Central memory CD8-positive, alpha-beta T cell (primary cell): ENCODE measurements at regions not wholly inside any gene's neighbourhood (a gene's known extent, or its start where the extent isn't known, plus 50 kb on each side); places are given as distances from the start of the nearest gene placed in this dataset.
"Not testable (repeated sequence)": the region's sequence is repeated elsewhere in the genome, so short reads cannot be mapped to it uniquely, and the experiment has no call there.

ENCODE experiments used
- ATAC-seq: fragments of 150-1000 bp; cut with Tn5 transposase; replicated peaks from 2 replicates; pipeline ENCODE4 v1.10.0; 2022; ENCODE audit warnings: mild to moderate bottlenecking, moderate FRiP score, moderate number of reproducible peaks; ENCODE audit not compliant: poor library complexity, severe bottlenecking; ENCODE audit errors: extremely low read depth
- DNase-seq, 2 donors: peaks; one replicate each; pipeline ENCODE4 v3.0.0; 2021; ENCODE audit warnings: low spot score in 2 of 2
- H3K27ac Mint-ChIP-seq: one replicate; pipeline ENCODE4 v1.8.0; 2022; ENCODE audit warnings: low read depth, mild to moderate bottlenecking, moderate library complexity, mixed read lengths
- H3K27me3 Mint-ChIP-seq: one replicate; pipeline ENCODE4 v1.8.0; 2022; ENCODE audit warnings: mixed read lengths
- H3K36me3 Mint-ChIP-seq: one replicate; pipeline ENCODE4 v1.8.0; 2022; ENCODE audit warnings: mild to moderate bottlenecking, moderate library complexity, mixed read lengths; ENCODE audit not compliant: insufficient read depth
- H3K4me1 Mint-ChIP-seq: one replicate; pipeline ENCODE4 v1.8.0; 2022; ENCODE audit warnings: mixed read lengths
- H3K4me3 Mint-ChIP-seq: one replicate; pipeline ENCODE4 v1.8.0; 2022; ENCODE audit warnings: mild to moderate bottlenecking, moderate library complexity, mixed read lengths
- H3K9me3 Mint-ChIP-seq: one replicate; pipeline ENCODE4 v1.8.0; 2022; ENCODE audit warnings: mixed read lengths

GRCh38 chr14:38384741-38385140 is 128.8 kb upstream of the CLEC14A start:
- DNase-seq (no peak), ATAC-seq (no peak)
- peaks cover 1% of the 10 kb centered on the region for H3K36me3 Mint-ChIP-seq
- H3K9me3 Mint-ChIP-seq = peaks cover 13% of the 10 kb centered on the region
- H3K27ac Mint-ChIP-seq = no peak overlapping the region
- H3K4me3 Mint-ChIP-seq = no peak overlapping the region
- H3K4me1 Mint-ChIP-seq = no peaks in the 10 kb centered on the region
- H3K27me3 Mint-ChIP-seq = no peaks in the 10 kb centered on the region

- Mint-ChIP-seq H3K27ac (no peak overlapping the region), H3K4me3 (no peak overlapping the region), H3K36me3 (no peaks in the 10 kb centered on the region), H3K9me3 (no peaks in the 10 kb centered on the region), H3K27me3 (no peaks in the 10 kb centered on the region), H3K4me1 (no peaks in the 10 kb centered on the region)
- ATAC-seq = no peak
- DNase-seq = no peak
Observed at GRCh38 chr14:38367922-38368321, 112.0 kb upstream of the CLEC14A start.

GRCh38 chr14:38366374-38366773 is 110.5 kb upstream of the CLEC14A start:
- no peak for DNase-seq
- no peak for ATAC-seq
- Mint-ChIP-seq H3K36me3 (no peaks in the 10 kb centered on the region), H3K9me3 (no peaks in the 10 kb centered on the region), H3K4me3 (no peak overlapping the region), H3K27ac (no peak overlapping the region), H3K4me1 (no peaks in the 10 kb centered on the region), H3K27me3 (no peaks in the 10 kb centered on the region)

GRCh38 chr14:38363217-38363616 is 107.3 kb upstream of the CLEC14A start:
- DNase-seq = no peak
- Mint-ChIP-seq H3K4me3 (no peak overlapping the region), H3K27ac (no peak overlapping the region), H3K4me1 (no peaks in the 10 kb centered on the region), H3K27me3 (no peaks in the 10 kb centered on the region), H3K9me3 (no peaks in the 10 kb centered on the region), H3K36me3 (no peaks in the 10 kb centered on the region)
- no peak for ATAC-seq

- no peaks in the 10 kb centered on the region for H3K4me1 Mint-ChIP-seq
- no peak overlapping the region for H3K4me3 Mint-ChIP-seq
- H3K36me3 Mint-ChIP-seq = no peaks in the 10 kb centered on the region
- no peaks in the 10 kb centered on the region for H3K27me3 Mint-ChIP-seq
- peaks cover 5% of the 10 kb centered on the region for H3K9me3 Mint-ChIP-seq
- ATAC-seq (no peak), DNase-seq (no peak)
- H3K27ac Mint-ChIP-seq = no peak overlapping the region
Observed at GRCh38 chr14:38357557-38357956, 101.7 kb upstream of the CLEC14A start.

- not testable (repeated sequence) for DNase-seq, H3K27me3 Mint-ChIP-seq, H3K9me3 Mint-ChIP-seq, H3K4me1 Mint-ChIP-seq, H3K36me3 Mint-ChIP-seq, H3K4me3 Mint-ChIP-seq, H3K27ac Mint-ChIP-seq, ATAC-seq
Observed at GRCh38 chr14:38355473-38355872, 99.6 kb upstream of the CLEC14A start.

- Mint-ChIP-seq H3K4me3 (no peak overlapping the region), H3K9me3 (peaks cover 16% of the 10 kb centered on the region), H3K36me3 (no peaks in the 10 kb centered on the region), H3K4me1 (no peaks in the 10 kb centered on the region), H3K27ac (no peak overlapping the region), H3K27me3 (no peaks in the 10 kb centered on the region)
- DNase-seq (no peak), ATAC-seq (no peak)
Observed at GRCh38 chr14:38350102-38350501, 94.2 kb upstream of the CLEC14A start.

- Mint-ChIP-seq H3K4me3 (no peak overlapping the region), H3K36me3 (peaks cover 2% of the 10 kb centered on the region), H3K4me1 (no peaks in the 10 kb centered on the region)
Observed at GRCh38 chr14:38342803-38343202, 86.9 kb upstream of the CLEC14A start.

GRCh38 chr14:38339696-38340095 is 83.8 kb upstream of the CLEC14A start:
- Mint-ChIP-seq H3K4me3 (no peak overlapping the region), H3K4me1 (no peaks in the 10 kb centered on the region), H3K27ac (no peak overlapping the region), H3K27me3 (peaks cover 13% of the 10 kb centered on the region), H3K9me3 (no peaks in the 10 kb centered on the region), H3K36me3 (peaks cover 3% of the 10 kb centered on the region)
- ATAC-seq (no peak), DNase-seq (no peak)

More at GRCh38 chr14:38342803-38343202, 86.9 kb upstream of the CLEC14A start:
- DNase-seq (no peak), ATAC-seq (no peak)
- H3K27me3 Mint-ChIP-seq = peaks cover 13% of the 10 kb centered on the region
- no peak overlapping the region for H3K27ac Mint-ChIP-seq
- H3K9me3 Mint-ChIP-seq = peaks cover 5% of the 10 kb centered on the region

- no peak for ATAC-seq
- Mint-ChIP-seq H3K9me3 (no peaks in the 10 kb centered on the region), H3K27ac (no peak overlapping the region), H3K36me3 (peaks cover 3% of the 10 kb centered on the region), H3K4me3 (no peak overlapping the region), H3K27me3 (no peaks in the 10 kb centered on the region), H3K4me1 (no peaks in the 10 kb centered on the region)
- no peak for DNase-seq
Observed at GRCh38 chr14:38336298-38336697, 80.4 kb upstream of the CLEC14A start.

- DNase-seq = no peak
- Mint-ChIP-seq H3K9me3 (peaks cover 5% of the 10 kb centered on the region), H3K27ac (no peak overlapping the region), H3K27me3 (no peaks in the 10 kb centered on the region), H3K4me3 (no peak overlapping the region), H3K36me3 (peaks cover 1% of the 10 kb centered on the region), H3K4me1 (no peaks in the 10 kb centered on the region)
- no peak for ATAC-seq
Observed at GRCh38 chr14:38330275-38330674, 74.4 kb upstream of the CLEC14A start.

GRCh38 chr14:38329246-38329645 is 73.4 kb upstream of the CLEC14A start:
- Mint-ChIP-seq H3K4me3 (no peak overlapping the region), H3K36me3 (peaks cover 1% of the 10 kb centered on the region), H3K27me3 (no peaks in the 10 kb centered on the region), H3K4me1 (no peaks in the 10 kb centered on the region), H3K9me3 (peaks cover 5% of the 10 kb centered on the region), H3K27ac (no peak overlapping the region)
- DNase-seq = no peak
- no peak for ATAC-seq

- DNase-seq = no peak
- Mint-ChIP-seq H3K27me3 (peaks cover 9% of the 10 kb centered on the region), H3K4me1 (no peaks in the 10 kb centered on the region), H3K4me3 (no peak overlapping the region), H3K9me3 (peaks cover 4% of the 10 kb centered on the region), H3K36me3 (no peaks in the 10 kb centered on the region), H3K27ac (no peak overlapping the region)
- no peak for ATAC-seq
Observed at GRCh38 chr14:38316922-38317321, 61.0 kb upstream of the CLEC14A start.

GRCh38 chr14:38311655-38312054 is 55.8 kb upstream of the CLEC14A start:
- Mint-ChIP-seq H3K36me3 (peaks cover 2% of the 10 kb centered on the region), H3K9me3 (no peaks in the 10 kb centered on the region), H3K4me1 (no peaks in the 10 kb centered on the region), H3K27me3 (no peaks in the 10 kb centered on the region), H3K27ac (no peak overlapping the region), H3K4me3 (no peak overlapping the region)
- ATAC-seq (no peak), DNase-seq (no peak)
